ENCODE measurements at regions not wholly inside any gene's neighbourhood (a gene's known extent, or its start where the extent isn't known, plus 50 kb on each side); places are given as distances from the start of the nearest gene placed in this dataset.
A peak's percentile ranks its signal among the peaks of the same experiment; 100 is the strongest.

DNA sequence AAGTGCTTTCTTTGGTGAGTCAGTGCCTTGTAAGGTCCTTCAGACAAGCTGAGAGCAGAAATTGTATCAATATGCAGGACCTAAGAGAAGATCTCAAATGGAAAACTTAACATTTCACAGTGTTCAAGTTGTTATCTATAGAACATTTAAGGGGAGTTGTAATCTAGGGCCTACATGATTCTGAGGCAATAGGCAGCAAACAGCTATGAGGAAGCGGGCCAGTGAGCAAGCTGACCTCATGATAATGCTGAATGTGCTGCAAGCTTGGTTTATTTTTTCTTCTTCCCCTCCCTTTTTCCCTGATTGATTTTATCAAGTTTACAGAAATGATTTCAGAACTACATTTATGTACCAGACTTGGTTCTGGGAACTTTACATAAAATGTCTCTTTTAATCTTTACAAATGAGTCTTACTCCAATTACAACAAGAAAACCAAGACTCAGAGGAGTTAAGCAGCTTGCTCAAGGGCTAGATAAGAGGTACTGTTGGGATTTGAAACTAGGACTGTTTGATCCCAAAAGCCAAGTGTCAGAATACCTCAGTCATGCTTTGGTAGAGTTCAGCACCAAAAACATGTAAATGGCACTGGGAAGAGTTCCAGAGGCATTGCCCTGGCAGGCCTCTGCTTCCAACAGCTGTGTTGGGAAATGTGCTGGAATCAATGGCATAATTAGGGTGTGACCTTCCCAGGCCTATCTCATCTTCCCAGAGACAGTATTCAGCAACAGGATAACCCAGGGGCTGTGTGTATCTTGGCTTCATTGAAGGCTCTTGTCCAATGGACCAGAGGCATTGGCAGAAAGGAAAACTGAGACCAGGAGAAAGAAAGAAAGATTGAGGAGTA lies 130.1 kb downstream of the LRRC70 start:
- peaks cover 19% of the 10 kb centered on the region for H3K4me1 Mint-ChIP-seq
- H4K20me1 ChIP-seq (ENCODE audit: insufficient read depth, low read length), result no peaks in the 10 kb centered on the region
- peak in 2 of 3 donors; percentile 8 to 10 for DNase-seq
- no peaks in the 10 kb centered on the region for H3K79me2 ChIP-seq (ENCODE audit: insufficient read depth, low read length)
- no peak overlapping the region for H3K9ac ChIP-seq (ENCODE audit: insufficient read depth, low read length, poor library complexity, severe bottlenecking)
- H3K36me3 Mint-ChIP-seq, result peaks cover 3% of the 10 kb centered on the region in 2 donors
- peaks cover 5 to 14% (median 8%) of the 10 kb centered on the region in 7 donors for H3K9me3 Mint-ChIP-seq
- TF ChIP-seq, protein P1, sequence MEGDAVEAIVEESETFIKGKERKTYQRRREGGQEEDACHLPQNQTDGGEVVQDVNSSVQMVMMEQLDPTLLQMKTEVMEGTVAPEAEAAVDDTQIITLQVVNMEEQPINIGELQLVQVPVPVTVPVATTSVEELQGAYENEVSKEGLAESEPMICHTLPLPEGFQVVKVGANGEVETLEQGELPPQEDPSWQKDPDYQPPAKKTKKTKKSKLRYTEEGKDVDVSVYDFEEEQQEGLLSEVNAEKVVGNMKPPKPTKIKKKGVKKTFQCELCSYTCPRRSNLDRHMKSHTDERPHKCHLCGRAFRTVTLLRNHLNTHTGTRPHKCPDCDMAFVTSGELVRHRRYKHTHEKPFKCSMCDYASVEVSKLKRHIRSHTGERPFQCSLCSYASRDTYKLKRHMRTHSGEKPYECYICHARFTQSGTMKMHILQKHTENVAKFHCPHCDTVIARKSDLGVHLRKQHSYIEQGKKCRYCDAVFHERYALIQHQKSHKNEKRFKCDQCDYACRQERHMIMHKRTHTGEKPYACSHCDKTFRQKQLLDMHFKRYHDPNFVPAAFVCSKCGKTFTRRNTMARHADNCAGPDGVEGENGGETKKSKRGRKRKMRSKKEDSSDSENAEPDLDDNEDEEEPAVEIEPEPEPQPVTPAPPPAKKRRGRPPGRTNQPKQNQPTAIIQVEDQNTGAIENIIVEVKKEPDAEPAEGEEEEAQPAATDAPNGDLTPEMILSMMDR (IDR thresholded peaks at IDR 0.05), result no peak
- H2AFZ ChIP-seq (ENCODE audit: insufficient read depth, low read depth, low read length, poor library complexity, severe bottlenecking), result no peak overlapping the region
- H3K4me1 ChIP-seq (ENCODE audit: control insufficient read depth in 1 of 2, insufficient read depth in 2 of 2, low read length in 2 of 2), result peaks cover 18 to 23% of the 10 kb centered on the region in 2 donors
- no peak overlapping the region for H3K27ac ChIP-seq (ENCODE audit: low read depth in 1 of 2, low read length in 2 of 2)
- H3K9me3 ChIP-seq (replicated peaks in 1 of 2; ENCODE audit: control insufficient read depth in 1 of 2, insufficient read depth in 1 of 2, low read length in 2 of 2), result no peaks in the 10 kb centered on the region
- no CpG with 5 or more reads among the region's 1 CpG for whole genome bisulfite sequencing (ENCODE audit: insufficient coverage)
- H3K36me3 ChIP-seq (replicated peaks in 1 of 2; ENCODE audit: control insufficient read depth in 1 of 2, insufficient read depth in 2 of 2, low read length in 2 of 2), result no peaks in the 10 kb centered on the region
- H3K27me3 ChIP-seq (ENCODE audit: control insufficient read depth in 2 of 2, insufficient read depth in 2 of 2, low read length in 2 of 2), result no peaks in the 10 kb centered on the region
- no peak overlapping the region for H3K4me3 Mint-ChIP-seq
- H3K27me3 Mint-ChIP-seq (ENCODE audit: low read depth in 3 of 3), result peaks cover 0 to 1% (median 0%) of the 10 kb centered on the region in 3 donors
- no peak overlapping the region for H3K4me2 ChIP-seq (replicated peaks; ENCODE audit: extremely low read depth, low read length, poor library complexity, severe bottlenecking)
- no peak overlapping the region for H3K4me3 ChIP-seq (replicated peaks in 1 of 3; ENCODE audit: low read depth in 2 of 3, low read length in 3 of 3)
- intact Hi-C loops (cut with micrococcal nuclease), result no loop called here
- H3K27ac Mint-ChIP-seq, result peak overlapping the region in 3 of 7 donors; percentile 36 to 80 (median 55)

DNA sequence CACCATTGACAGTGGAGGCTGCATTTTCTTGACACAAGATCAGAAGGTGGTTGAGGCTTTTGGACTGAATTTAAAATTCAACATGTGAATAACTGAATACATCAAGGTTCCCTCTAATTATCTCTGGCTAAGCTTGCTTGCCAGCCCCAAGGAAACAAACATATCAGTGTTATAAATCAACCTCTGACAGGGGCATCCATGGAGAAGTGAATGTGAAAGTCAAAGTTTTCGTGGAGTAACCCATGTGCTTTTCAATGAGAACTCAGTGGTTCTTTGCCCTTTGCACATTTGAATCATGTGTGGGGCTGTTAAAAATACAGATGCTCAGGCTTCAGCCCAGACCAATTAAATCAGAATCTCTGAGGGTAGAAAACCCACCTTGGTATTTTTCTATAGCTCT lies 128.9 kb downstream of the LRRC70 start:
- Mint-ChIP-seq H3K9me3 (peaks cover 4 to 14% (median 7%) of the 10 kb centered on the region in 7 donors), H3K4me3 (no peak overlapping the region), H3K27me3 (ENCODE audit: low read depth in 3 of 3) (no peaks in the 10 kb centered on the region), H3K27ac (no peak overlapping the region), H3K36me3 (peaks cover 3% of the 10 kb centered on the region in 2 donors), H3K4me1 (peaks cover 19% of the 10 kb centered on the region)
- Histone ChIP-seq H3K4me2 (replicated peaks; ENCODE audit: extremely low read depth, low read length, poor library complexity, severe bottlenecking) (no peak overlapping the region), H3K4me1 (ENCODE audit: control insufficient read depth in 1 of 2, insufficient read depth in 2 of 2, low read length in 2 of 2) (peaks cover 18 to 23% of the 10 kb centered on the region in 2 donors), H3K9me3 (replicated peaks in 1 of 2; ENCODE audit: control insufficient read depth in 1 of 2, insufficient read depth in 1 of 2, low read length in 2 of 2) (no peaks in the 10 kb centered on the region), H3K27ac (ENCODE audit: low read depth in 1 of 2, low read length in 2 of 2) (no peak overlapping the region), H3K27me3 (ENCODE audit: control insufficient read depth in 2 of 2, insufficient read depth in 2 of 2, low read length in 2 of 2) (no peaks in the 10 kb centered on the region), H3K79me2 (ENCODE audit: insufficient read depth, low read length) (no peaks in the 10 kb centered on the region), H2AFZ (ENCODE audit: insufficient read depth, low read depth, low read length, poor library complexity, severe bottlenecking) (no peak overlapping the region), H4K20me1 (ENCODE audit: insufficient read depth, low read length) (no peaks in the 10 kb centered on the region), H3K36me3 (replicated peaks in 1 of 2; ENCODE audit: control insufficient read depth in 1 of 2, insufficient read depth in 2 of 2, low read length in 2 of 2) (no peaks in the 10 kb centered on the region), H3K9ac (ENCODE audit: insufficient read depth, low read length, poor library complexity, severe bottlenecking) (no peak overlapping the region), H3K4me3 (replicated peaks in 1 of 3; ENCODE audit: low read depth in 2 of 3, low read length in 3 of 3) (no peak overlapping the region)
- TF ChIP-seq, protein P1 (IDR thresholded peaks at IDR 0.05), result no peak
- intact Hi-C loops (cut with micrococcal nuclease), result no loop called here
- no CpG with 5 or more reads among the region's 1 CpG for WGBS (ENCODE audit: insufficient coverage)
- DNase-seq, result no peak

Data from CD14-positive monocyte (primary cell).